ENCODE measurements at regions not wholly inside any gene's neighbourhood (a gene's known extent, or its start where the extent isn't known, plus 50 kb on each side); places are given as distances from the start of the nearest gene placed in this dataset.

- TF ChIP-seq BHLHE40 (IDR thresholded peaks at IDR 0.05; ENCODE audit: low read depth, low read length) (no peak), CEBPB (IDR thresholded peaks at IDR 0.05; ENCODE audit: low read depth, low read length) (no peak)
- TF ChIP-seq, protein P1, sequence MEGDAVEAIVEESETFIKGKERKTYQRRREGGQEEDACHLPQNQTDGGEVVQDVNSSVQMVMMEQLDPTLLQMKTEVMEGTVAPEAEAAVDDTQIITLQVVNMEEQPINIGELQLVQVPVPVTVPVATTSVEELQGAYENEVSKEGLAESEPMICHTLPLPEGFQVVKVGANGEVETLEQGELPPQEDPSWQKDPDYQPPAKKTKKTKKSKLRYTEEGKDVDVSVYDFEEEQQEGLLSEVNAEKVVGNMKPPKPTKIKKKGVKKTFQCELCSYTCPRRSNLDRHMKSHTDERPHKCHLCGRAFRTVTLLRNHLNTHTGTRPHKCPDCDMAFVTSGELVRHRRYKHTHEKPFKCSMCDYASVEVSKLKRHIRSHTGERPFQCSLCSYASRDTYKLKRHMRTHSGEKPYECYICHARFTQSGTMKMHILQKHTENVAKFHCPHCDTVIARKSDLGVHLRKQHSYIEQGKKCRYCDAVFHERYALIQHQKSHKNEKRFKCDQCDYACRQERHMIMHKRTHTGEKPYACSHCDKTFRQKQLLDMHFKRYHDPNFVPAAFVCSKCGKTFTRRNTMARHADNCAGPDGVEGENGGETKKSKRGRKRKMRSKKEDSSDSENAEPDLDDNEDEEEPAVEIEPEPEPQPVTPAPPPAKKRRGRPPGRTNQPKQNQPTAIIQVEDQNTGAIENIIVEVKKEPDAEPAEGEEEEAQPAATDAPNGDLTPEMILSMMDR (conservative IDR thresholded peaks at IDR 0.05; ENCODE audit: low read depth, low read length), result no peak
Observed at GRCh38 chr3:168570404-168571155, 474.9 kb upstream of the GOLIM4 start.
